ENCODE measurements at regions not wholly inside any gene's neighbourhood (a gene's known extent, or its start where the extent isn't known, plus 50 kb on each side); places are given as distances from the start of the nearest gene placed in this dataset.

DNA sequence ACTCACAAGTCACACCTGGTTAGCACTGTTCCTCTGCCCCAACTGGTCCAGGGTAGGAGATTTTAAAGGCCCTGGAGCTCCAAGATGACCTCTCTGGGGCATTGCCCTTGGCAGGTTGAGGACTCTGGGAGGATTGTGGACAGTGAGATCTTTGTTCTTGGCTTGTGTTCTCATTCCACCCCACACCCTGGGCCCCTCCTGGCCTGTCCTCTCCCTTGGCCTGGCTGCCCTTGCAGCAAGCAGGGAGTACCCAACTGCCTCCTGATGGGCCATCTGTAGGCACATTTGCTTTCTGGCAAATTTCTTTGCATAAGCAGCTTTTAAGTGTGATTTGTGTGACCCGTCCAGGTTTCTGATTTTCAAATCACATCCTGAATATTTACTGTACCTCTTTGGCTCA is 239.6 kb downstream of the UTP18 start:
- Mint-ChIP-seq H3K36me3 (ENCODE audit: low read depth) (no peaks in the 10 kb centered on the region), H3K9me3 (no peaks in the 10 kb centered on the region), H3K4me3 (no peak overlapping the region), H3K27ac (no peak overlapping the region), H3K27me3 (peaks cover 11% of the 10 kb centered on the region), H3K4me1 (ENCODE audit: low read depth) (no peaks in the 10 kb centered on the region)
- intact Hi-C loops (cut with micrococcal nuclease): no loop called here

DNA sequence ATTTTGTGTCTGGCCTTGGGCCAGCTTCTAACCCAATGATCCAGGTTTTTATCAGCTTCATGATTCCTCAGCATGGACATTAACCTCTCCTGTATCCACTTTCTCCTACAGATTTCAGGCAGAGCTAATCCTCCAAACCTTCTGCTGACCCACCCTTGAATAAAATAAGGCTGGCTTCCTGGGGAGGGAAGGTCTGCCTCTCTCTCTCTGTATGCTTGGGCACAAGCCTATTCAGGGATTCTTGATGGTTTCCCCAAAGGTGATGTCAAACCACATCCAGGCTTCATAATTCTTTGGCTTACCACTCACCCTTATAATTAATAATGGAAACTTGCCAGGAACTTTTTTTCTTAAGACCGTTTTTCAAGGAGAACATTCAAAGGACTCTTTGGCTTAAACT is 240.1 kb downstream of the UTP18 start:
- no peaks in the 10 kb centered on the region for H3K4me1 Mint-ChIP-seq (ENCODE audit: low read depth)
- intact Hi-C loops (cut with micrococcal nuclease): no loop called here
- no peaks in the 10 kb centered on the region for H3K36me3 Mint-ChIP-seq (ENCODE audit: low read depth)
- H3K27ac Mint-ChIP-seq: no peak overlapping the region
- no peak overlapping the region for H3K4me3 Mint-ChIP-seq
- peaks cover 8% of the 10 kb centered on the region for H3K27me3 Mint-ChIP-seq
- no peaks in the 10 kb centered on the region for H3K9me3 Mint-ChIP-seq

DNA sequence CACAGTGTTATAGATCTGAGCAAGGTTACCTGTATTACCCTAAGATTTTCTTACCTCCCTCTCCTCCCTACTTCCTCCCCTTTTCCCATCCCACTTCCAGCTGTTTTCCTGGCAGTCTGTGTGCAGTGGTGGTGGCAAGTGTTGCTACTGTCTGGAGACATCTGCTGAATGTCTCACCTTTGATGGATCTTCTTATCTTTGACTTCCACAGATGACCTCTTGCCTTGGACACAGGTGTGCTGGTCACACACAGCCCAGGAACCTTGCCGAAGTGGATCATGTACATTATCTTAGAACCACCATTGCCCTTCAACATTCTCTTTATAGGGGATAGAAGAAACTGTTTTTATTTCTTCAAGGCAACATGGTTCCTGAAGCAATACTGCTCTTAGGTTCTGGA is 245.1 kb downstream of the UTP18 start:
- intact Hi-C loops (cut with micrococcal nuclease): no loop called here
- no peaks in the 10 kb centered on the region for H3K36me3 Mint-ChIP-seq (ENCODE audit: low read depth)
- no peaks in the 10 kb centered on the region for H3K4me1 Mint-ChIP-seq (ENCODE audit: low read depth)
- H3K9me3 Mint-ChIP-seq: no peaks in the 10 kb centered on the region
- no peak overlapping the region for H3K4me3 Mint-ChIP-seq
- H3K27ac Mint-ChIP-seq: no peak overlapping the region
- peaks cover 10% of the 10 kb centered on the region for H3K27me3 Mint-ChIP-seq

DNA sequence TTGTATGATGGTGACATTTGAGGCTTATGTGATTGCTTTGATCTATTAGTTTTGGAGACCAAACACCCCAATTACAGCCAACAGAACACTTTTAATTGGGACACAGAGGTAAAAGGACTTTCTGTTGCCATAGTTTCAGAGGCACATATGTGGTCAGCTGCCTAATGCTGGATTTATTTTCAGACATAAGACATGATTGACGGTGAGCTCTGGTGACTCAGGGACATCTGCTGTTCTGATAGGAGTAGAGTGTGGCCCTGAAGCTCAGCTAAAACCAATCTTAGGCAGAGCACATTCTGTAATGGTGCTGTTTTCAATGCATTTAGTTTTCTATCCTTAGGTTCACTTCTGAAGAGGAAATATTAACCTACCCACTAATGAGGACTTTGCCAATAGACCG is 247.1 kb downstream of the UTP18 start:
- no peak overlapping the region for H3K27ac Mint-ChIP-seq
- H3K36me3 Mint-ChIP-seq (ENCODE audit: low read depth): no peaks in the 10 kb centered on the region

DNA sequence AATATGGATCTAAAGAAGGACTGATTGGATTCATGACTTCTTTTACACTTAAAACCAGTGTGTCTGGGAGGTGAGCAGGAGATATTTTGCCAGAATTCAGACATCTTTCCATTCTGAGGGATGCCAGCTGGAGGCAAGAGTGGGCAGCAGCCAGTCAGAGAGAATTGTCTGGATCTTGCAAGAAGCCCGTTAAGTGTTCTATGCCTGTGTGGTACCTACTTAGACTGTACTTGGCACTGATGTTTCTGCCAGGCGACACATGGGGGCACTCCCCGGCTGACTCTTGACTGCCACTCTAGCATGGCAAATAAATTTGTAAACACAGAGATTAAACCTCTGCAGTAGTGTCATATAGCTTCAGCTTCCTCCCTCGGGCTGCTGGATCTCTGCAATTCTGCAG is 247.7 kb downstream of the UTP18 start:
- Mint-ChIP-seq H3K36me3 (ENCODE audit: low read depth) (no peaks in the 10 kb centered on the region), H3K27me3 (peaks cover 10% of the 10 kb centered on the region), H3K27ac (no peak overlapping the region), H3K9me3 (no peaks in the 10 kb centered on the region), H3K4me1 (ENCODE audit: low read depth) (no peaks in the 10 kb centered on the region), H3K4me3 (no peak overlapping the region)
- intact Hi-C loops (cut with micrococcal nuclease): no loop called here

More for the DNA sequence above, 247.1 kb downstream of the UTP18 start:
- Mint-ChIP-seq H3K27me3 (peaks cover 10% of the 10 kb centered on the region), H3K4me3 (no peak overlapping the region), H3K4me1 (ENCODE audit: low read depth) (no peaks in the 10 kb centered on the region), H3K9me3 (no peaks in the 10 kb centered on the region)
- intact Hi-C loops (cut with micrococcal nuclease): no loop called here

DNA sequence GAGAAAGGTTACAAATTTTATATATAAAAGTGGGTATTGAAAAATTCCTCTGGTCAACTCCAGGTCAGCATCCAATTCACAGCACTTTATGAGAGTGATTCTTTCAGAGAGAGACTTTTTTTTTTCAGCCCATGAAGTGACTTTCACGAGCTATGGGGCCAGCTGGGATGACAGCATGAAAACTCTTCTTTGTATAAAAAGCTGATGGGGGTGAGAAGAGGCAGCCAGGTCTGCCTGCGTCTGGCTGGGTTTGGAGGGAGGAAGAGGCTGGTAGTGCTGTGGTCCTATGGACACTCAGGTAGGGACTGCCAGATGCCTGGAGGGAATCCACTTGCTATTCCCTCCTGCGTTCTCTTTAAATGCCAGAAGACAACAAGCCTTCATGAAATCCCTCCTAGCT is 250.6 kb downstream of the UTP18 start:
- H3K36me3 Mint-ChIP-seq (ENCODE audit: low read depth): no peaks in the 10 kb centered on the region
- no peak overlapping the region for H3K27ac Mint-ChIP-seq
- H3K4me3 Mint-ChIP-seq: no peak overlapping the region
- intact Hi-C loops (cut with micrococcal nuclease): no loop called here
- no peaks in the 10 kb centered on the region for H3K9me3 Mint-ChIP-seq
- no peaks in the 10 kb centered on the region for H3K4me1 Mint-ChIP-seq (ENCODE audit: low read depth)
- H3K27me3 Mint-ChIP-seq: peaks cover 4% of the 10 kb centered on the region

DNA sequence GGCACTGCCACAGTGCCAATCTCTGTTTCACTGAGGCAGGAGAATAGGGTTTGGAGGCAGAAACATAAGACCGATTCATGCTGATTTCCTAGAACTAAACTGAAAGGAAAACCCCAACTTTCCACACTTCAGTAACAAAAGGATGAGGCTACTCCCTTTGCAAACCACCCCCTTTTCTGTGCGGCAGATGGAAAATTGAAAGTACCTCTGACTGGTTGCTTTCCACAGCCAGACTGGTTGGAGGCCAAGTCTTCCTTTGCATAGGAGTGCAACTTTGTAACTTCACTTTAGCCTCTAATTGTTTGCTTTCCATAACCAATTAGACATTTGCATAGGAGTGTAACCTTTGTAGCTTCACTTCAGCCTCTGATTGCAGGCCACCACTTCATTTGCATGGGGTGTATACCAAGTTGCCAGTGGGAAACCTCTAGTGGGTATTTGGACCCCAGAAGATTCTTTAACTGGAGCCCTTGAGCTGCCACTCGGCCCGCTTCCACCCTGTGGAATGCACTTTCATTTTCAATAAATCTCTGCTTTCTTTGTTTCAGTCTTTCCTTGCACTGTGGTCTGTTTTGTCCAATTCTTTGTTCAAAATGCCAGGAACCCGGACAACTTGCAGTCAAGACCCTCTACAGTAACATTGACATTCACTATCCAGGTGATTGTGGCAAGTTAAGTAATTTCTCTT is 252.0 kb downstream of the UTP18 start:
- H3K27me3 Mint-ChIP-seq: peaks cover 4% of the 10 kb centered on the region
- H3K9me3 Mint-ChIP-seq: no peaks in the 10 kb centered on the region
- H3K36me3 Mint-ChIP-seq (ENCODE audit: low read depth): no peaks in the 10 kb centered on the region
- intact Hi-C loops (cut with micrococcal nuclease): no loop called here
- H3K27ac Mint-ChIP-seq: no peak overlapping the region
- H3K4me3 Mint-ChIP-seq: no peak overlapping the region
- H3K4me1 Mint-ChIP-seq (ENCODE audit: low read depth): no peaks in the 10 kb centered on the region

DNA sequence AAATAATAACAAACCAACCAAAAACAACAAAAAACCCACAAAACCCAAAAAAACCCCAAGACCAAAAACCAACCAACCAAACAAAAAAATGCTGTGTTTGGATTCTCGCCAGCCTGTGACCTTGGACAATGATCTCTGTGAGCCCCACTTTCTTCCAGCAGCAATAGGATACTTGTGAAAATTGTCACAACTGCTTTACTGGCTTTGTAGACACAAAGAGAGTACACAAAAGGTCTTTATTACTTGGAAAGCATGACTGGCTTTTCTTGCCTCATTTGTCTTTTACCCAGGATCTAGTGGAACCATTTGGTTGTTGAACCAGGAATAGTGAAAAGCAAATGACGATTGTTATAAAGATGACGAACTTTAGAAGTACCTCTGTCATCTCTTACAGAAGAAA is 256.6 kb downstream of the UTP18 start:
- peaks cover 16% of the 10 kb centered on the region for H3K27me3 Mint-ChIP-seq
- H3K4me3 Mint-ChIP-seq: no peak overlapping the region
- H3K9me3 Mint-ChIP-seq: no peaks in the 10 kb centered on the region
- intact Hi-C loops (cut with micrococcal nuclease): no loop called here
- H3K36me3 Mint-ChIP-seq (ENCODE audit: low read depth): no peaks in the 10 kb centered on the region
- no peak overlapping the region for H3K27ac Mint-ChIP-seq
- no peaks in the 10 kb centered on the region for H3K4me1 Mint-ChIP-seq (ENCODE audit: low read depth)

DNA sequence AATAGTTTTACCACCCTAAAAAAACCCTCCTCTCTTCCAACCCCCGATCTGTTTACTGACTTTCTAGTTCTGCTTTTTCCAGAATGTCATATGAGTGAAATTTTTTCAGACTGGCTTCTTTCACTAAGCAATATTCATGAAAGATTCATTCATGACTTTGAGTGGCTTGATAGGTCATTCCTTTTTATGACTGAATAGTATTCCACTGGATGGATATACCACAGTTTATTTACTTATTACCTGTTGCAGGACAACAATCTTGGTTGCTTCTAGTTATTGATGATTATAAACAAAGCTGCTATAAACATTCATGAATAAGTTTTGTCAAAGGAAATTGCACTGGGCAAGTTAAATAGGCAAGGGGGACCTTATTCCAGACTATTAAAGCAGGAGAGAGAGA is 264.2 kb downstream of the UTP18 start:
- no peak overlapping the region for H3K4me3 Mint-ChIP-seq
- peaks cover 12% of the 10 kb centered on the region for H3K27me3 Mint-ChIP-seq
- H3K27ac Mint-ChIP-seq: no peak overlapping the region
- intact Hi-C loops (cut with micrococcal nuclease): no loop called here
- no peaks in the 10 kb centered on the region for H3K9me3 Mint-ChIP-seq
- no peaks in the 10 kb centered on the region for H3K4me1 Mint-ChIP-seq (ENCODE audit: low read depth)
- H3K36me3 Mint-ChIP-seq (ENCODE audit: low read depth): no peaks in the 10 kb centered on the region

DNA sequence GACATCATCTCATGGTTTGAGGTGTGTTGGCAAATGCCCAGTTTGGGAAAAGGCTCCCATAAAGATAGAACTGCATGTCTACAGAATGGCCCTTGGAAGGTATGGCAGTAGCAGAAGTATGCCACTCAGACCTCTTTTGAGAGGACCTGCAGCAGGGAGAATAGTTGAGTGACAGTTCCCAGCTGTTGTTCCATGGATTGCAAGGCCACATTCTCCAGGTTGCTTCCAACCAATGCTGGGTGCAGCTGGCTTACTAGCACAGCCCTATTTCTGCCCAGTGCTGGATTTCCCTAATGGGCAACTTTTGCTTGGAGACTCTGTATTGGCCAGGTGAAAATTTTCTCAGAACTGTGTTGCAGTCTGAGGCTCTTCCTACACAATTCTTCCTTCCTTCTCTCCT is 266.2 kb downstream of the UTP18 start:
- Mint-ChIP-seq H3K36me3 (ENCODE audit: low read depth) (no peaks in the 10 kb centered on the region), H3K27me3 (peaks cover 8% of the 10 kb centered on the region), H3K9me3 (no peaks in the 10 kb centered on the region), H3K4me1 (ENCODE audit: low read depth) (no peaks in the 10 kb centered on the region), H3K27ac (no peak overlapping the region), H3K4me3 (no peak overlapping the region)
- intact Hi-C loops (cut with micrococcal nuclease): no loop called here

DNA sequence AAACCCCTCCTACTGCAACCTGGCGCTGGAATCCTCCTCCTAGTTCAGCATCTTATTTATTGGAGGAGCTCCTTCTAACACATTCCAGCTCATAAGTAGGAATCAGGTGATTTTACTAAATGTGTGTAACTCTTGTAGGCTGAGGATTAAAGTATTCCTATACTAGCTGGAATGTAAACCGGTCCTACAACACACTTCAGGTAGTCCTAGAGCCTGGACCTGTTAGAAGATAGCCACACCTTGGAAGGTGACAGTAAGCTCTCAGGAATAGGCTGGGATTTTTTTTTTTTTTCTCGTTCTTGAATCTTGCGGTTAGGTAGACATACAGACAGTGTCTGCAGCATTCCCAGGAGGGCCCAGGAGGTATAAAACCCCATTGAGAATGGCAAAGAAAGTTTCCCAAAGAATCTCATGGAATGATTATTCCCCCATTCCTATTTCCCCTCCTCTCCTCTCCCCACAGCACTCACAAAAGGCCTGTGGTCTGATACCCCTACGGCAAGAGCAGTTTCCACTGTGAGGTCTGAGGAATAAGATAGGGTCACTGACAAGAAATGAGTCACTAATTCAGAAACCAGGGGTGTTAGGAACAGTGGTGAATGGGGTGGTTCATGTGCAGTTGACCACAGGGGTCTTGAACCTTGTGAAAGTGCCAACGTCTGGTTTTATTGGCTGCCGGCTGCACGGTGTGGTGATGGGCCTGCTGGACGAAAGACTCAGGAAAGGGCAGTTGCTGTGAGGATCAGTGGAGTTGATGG is 267.1 kb downstream of the UTP18 start:
- Mint-ChIP-seq H3K4me3 (no peak overlapping the region), H3K4me1 (ENCODE audit: low read depth) (no peaks in the 10 kb centered on the region), H3K27ac (no peak overlapping the region), H3K27me3 (peaks cover 8% of the 10 kb centered on the region), H3K36me3 (ENCODE audit: low read depth) (no peaks in the 10 kb centered on the region), H3K9me3 (no peaks in the 10 kb centered on the region)
- intact Hi-C loops (cut with micrococcal nuclease): no loop called here

DNA sequence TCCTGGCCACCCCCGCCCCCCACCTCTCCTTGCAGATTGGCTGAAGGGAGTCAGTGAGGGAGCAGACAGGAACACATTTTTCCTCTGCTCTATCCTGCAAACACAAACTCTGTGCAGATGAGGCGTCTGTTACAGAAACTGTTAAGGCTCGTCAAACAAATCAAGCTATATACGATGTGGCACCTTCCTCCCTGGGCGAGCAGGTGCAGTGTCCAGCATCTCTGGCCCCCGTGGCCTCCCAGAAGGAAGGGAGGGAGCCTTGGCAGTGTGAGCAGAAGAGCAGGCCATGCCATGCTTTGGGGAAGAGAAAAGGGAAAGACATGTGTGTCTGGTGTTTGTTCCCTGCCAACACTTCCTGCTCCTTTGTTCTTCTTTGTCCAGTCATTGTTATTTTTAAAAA is 267.8 kb downstream of the UTP18 start:
- Mint-ChIP-seq H3K9me3 (no peaks in the 10 kb centered on the region), H3K4me3 (no peak overlapping the region), H3K4me1 (ENCODE audit: low read depth) (no peaks in the 10 kb centered on the region), H3K27ac (no peak overlapping the region), H3K36me3 (ENCODE audit: low read depth) (no peaks in the 10 kb centered on the region), H3K27me3 (peaks cover 8% of the 10 kb centered on the region)
- intact Hi-C loops (cut with micrococcal nuclease): no loop called here

DNA sequence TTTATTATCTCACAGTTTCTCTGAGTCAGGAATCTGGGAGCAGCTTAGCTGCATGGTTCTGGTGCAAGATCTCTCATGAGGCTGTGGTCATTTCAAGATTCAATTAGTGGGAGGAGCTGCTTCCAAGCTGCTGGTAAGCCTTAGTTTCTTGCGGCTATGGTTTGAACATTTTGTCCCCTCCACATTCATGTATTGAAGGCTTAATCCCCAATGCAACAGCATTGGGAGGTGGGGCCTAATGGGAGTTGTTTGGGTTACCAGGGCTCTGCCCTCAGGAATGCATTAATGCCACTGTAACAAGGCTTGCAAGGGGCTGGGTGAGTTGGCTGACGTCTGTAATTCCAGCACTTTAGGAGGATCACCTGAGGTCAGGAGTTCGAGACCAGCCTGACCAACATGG is 272.9 kb downstream of the UTP18 start:
- H3K9me3 Mint-ChIP-seq: no peaks in the 10 kb centered on the region
- H3K27ac Mint-ChIP-seq: no peak overlapping the region
- no peak overlapping the region for H3K4me3 Mint-ChIP-seq
- H3K27me3 Mint-ChIP-seq: no peaks in the 10 kb centered on the region
- H3K4me1 Mint-ChIP-seq (ENCODE audit: low read depth): no peaks in the 10 kb centered on the region
- intact Hi-C loops (cut with micrococcal nuclease): no loop called here
- no peaks in the 10 kb centered on the region for H3K36me3 Mint-ChIP-seq (ENCODE audit: low read depth)

DNA sequence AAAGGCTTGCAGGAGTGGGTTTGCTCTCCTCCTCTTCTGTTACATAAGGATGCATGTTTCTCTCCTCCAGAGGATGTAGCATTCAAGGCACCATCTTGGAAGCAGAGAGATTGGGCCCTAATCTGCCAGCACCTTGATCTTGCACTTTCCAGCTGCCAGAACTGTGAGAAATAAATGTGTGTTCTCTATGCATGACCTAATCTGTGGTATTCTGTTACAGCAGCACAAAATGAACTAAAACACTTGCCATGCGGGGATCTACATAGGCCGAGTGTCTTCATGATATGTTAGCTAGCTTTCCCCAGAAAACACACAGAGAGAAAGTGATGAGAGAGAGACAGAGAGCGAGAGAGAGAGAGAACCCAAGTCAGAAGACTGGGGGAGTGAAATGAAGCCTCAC is 273.5 kb downstream of the UTP18 start:
- Mint-ChIP-seq H3K27me3 (no peaks in the 10 kb centered on the region), H3K4me3 (no peak overlapping the region), H3K27ac (no peak overlapping the region), H3K36me3 (ENCODE audit: low read depth) (no peaks in the 10 kb centered on the region), H3K9me3 (no peaks in the 10 kb centered on the region), H3K4me1 (ENCODE audit: low read depth) (no peaks in the 10 kb centered on the region)
- intact Hi-C loops (cut with micrococcal nuclease): no loop called here

DNA sequence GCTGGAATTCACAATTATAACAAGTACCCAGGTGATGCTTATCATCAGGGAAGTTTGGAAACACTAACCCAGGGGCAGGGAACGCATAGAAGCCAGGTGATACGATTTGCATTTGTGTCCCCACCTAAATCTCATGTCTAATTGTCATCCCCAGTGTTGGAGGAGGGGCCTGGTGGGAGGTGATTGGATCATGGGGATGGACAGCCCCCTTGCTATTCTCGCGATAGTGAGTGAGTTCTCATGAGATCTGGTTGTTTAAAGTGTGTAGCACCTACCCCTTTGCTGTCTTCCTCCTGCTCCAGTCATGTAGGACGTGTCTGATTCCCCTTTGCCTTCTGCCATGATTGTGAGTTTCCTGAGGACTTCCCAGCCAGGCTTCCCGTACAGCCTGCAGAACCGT is 276.3 kb downstream of the UTP18 start:
- Mint-ChIP-seq H3K4me1 (ENCODE audit: low read depth) (no peaks in the 10 kb centered on the region), H3K27ac (no peak overlapping the region), H3K9me3 (no peaks in the 10 kb centered on the region), H3K4me3 (no peak overlapping the region), H3K36me3 (ENCODE audit: low read depth) (no peaks in the 10 kb centered on the region), H3K27me3 (no peaks in the 10 kb centered on the region)
- intact Hi-C loops (cut with micrococcal nuclease): loop anchor here (1.0 kb wide), 1 partner anchor 238 kb away; no protein-coding TSS in a partner anchor

All from dendritic cell treated with granulocyte-macrophage colony-stimulating factor and Interleukin-4, amounts not matched to agents 40 ng/mL and 50 ng/mL, for 4 days (primary cell).